ENCODE measurements at regions not wholly inside any gene's neighbourhood (a gene's known extent, or its start where the extent isn't known, plus 50 kb on each side); places are given as distances from the start of the nearest gene placed in this dataset.

DNA sequence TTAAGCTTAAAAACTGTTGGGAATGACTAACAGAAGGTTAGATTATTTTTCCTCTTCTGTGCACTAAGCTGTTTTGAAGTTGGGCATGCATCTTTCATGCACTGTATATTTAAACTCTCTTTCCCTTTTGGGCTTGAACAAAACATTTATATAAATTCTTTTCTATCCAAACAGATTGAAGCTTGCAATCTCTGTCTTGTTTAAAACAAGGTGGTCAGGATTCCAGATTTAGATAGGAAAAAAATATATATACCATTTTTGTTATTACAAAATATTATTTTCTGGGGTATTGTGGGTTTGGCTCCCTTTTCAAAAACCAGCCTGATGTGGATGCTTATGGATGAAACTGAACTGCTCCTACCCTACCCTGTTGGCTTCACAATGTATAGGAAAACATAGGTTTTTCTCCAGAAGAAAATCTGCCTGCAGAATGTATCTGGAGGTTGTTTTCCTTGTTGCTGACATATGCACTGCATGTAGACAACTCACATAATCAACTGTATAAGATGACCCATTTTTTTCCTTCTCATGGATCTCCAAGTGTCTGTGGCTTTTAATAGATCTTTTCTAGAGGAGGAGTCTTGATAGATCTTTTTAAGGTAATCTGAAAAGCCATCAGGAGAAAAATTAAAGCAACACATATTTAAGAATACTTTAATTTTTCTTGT is 146.3 kb downstream of the PRL start:
- TF ChIP-seq POLR2A (IDR thresholded peaks at IDR 0.05; ENCODE audit: low read length) (no peak), EP300 (IDR thresholded peaks at IDR 0.05) (no peak), MAFK (IDR thresholded peaks at IDR 0.05; ENCODE audit: partially characterized antibody) (no peak)
- TF ChIP-seq, protein P1, sequence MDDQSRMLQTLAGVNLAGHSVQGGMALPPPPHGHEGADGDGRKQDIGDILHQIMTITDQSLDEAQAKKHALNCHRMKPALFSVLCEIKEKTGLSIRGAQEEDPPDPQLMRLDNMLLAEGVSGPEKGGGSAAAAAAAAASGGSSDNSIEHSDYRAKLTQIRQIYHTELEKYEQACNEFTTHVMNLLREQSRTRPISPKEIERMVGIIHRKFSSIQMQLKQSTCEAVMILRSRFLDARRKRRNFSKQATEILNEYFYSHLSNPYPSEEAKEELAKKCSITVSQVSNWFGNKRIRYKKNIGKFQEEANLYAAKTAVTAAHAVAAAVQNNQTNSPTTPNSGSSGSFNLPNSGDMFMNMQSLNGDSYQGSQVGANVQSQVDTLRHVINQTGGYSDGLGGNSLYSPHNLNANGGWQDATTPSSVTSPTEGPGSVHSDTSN (IDR thresholded peaks at IDR 0.05): no peak
- TF ChIP-seq, protein P2, sequence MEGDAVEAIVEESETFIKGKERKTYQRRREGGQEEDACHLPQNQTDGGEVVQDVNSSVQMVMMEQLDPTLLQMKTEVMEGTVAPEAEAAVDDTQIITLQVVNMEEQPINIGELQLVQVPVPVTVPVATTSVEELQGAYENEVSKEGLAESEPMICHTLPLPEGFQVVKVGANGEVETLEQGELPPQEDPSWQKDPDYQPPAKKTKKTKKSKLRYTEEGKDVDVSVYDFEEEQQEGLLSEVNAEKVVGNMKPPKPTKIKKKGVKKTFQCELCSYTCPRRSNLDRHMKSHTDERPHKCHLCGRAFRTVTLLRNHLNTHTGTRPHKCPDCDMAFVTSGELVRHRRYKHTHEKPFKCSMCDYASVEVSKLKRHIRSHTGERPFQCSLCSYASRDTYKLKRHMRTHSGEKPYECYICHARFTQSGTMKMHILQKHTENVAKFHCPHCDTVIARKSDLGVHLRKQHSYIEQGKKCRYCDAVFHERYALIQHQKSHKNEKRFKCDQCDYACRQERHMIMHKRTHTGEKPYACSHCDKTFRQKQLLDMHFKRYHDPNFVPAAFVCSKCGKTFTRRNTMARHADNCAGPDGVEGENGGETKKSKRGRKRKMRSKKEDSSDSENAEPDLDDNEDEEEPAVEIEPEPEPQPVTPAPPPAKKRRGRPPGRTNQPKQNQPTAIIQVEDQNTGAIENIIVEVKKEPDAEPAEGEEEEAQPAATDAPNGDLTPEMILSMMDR (IDR thresholded peaks at IDR 0.05): no peak
- TF ChIP-seq, protein P3, sequence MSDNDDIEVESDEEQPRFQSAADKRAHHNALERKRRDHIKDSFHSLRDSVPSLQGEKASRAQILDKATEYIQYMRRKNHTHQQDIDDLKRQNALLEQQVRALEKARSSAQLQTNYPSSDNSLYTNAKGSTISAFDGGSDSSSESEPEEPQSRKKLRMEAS (IDR thresholded peaks at IDR 0.05): no peak

Data from A549 (cell line).